ENCODE measurements at regions not wholly inside any gene's neighbourhood (a gene's known extent, or its start where the extent isn't known, plus 50 kb on each side); places are given as distances from the start of the nearest gene placed in this dataset.
A peak's percentile ranks its signal among the peaks of the same experiment; 100 is the strongest.

DNA sequence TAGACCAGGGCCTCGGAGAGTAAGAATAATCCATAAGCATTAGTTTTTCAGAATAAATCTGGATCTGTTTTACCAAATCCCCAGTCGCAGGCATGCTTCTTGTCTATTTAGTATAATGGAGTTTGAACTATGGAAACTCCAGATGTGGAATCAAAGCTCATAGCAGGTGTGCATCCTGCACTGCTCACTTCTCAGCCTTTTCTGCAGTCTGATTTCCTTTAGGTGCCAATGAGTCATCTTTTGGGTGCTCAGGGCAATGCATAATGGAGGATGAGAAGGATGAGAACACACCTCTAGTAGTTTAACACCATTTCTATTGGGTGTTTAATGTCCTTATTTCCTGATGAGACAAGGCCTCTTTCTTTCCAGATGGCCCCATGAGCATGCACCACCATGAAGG lies 961.2 kb downstream of the TMEM121 start:
- TF ChIP-seq, protein P1, sequence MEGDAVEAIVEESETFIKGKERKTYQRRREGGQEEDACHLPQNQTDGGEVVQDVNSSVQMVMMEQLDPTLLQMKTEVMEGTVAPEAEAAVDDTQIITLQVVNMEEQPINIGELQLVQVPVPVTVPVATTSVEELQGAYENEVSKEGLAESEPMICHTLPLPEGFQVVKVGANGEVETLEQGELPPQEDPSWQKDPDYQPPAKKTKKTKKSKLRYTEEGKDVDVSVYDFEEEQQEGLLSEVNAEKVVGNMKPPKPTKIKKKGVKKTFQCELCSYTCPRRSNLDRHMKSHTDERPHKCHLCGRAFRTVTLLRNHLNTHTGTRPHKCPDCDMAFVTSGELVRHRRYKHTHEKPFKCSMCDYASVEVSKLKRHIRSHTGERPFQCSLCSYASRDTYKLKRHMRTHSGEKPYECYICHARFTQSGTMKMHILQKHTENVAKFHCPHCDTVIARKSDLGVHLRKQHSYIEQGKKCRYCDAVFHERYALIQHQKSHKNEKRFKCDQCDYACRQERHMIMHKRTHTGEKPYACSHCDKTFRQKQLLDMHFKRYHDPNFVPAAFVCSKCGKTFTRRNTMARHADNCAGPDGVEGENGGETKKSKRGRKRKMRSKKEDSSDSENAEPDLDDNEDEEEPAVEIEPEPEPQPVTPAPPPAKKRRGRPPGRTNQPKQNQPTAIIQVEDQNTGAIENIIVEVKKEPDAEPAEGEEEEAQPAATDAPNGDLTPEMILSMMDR (conservative IDR thresholded peaks at IDR 0.05; ENCODE audit: low read depth, low read length): no peak
- DNase-seq (ENCODE audit: low read depth): no peak
- no peak overlapping the region for H3K4me3 ChIP-seq (ENCODE audit: low read length)

- DNase-seq (ENCODE audit: low read depth): no peak
- no peak overlapping the region for H3K4me3 ChIP-seq (ENCODE audit: low read length)
- TF ChIP-seq, protein P1 (conservative IDR thresholded peaks at IDR 0.05; ENCODE audit: low read depth, low read length): no peak
Observed at GRCh38 chr14:106488291-106488690, 961.9 kb downstream of the TMEM121 start.

DNA sequence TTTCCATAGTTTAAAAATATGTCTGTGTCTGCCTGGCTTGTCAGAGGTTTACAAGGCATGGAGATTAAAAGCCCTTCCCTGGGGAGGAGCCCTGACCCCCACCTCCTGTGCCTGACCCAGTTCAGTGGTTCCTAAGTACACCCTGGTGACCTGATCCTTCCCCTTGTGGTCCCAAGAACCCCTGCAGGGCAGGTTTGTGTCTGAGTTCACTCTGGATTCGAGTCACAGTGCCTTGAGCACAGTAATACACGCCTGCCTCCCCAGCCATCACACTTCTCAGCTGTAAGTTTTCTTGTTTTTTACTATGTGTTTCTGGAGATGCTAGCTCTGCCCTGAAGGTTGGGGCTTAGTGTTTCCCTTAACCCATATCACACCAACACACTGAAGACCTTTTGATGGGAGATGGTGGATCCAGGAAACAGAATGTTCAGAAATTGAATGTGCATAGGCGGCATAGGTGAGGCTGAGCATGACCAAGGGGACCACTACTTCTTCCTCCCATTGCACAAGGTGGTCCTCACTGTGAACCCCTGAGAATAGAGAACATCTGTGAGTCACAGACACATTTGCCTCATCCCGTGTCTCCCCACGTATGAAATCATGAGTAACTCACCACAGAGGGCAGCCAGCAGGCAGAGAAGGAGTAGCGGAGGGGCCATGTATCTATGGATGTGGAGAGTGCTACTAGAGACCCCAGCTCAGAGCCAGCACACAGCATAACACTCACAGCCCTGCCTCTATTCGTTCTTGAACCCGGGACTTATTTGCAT lies 962.9 kb downstream of the TMEM121 start:
- no peak for DNase-seq (ENCODE audit: low read depth)
- no peak overlapping the region for H3K4me3 ChIP-seq (ENCODE audit: low read length)
- TF ChIP-seq, protein P1 (conservative IDR thresholded peaks at IDR 0.05; ENCODE audit: low read depth, low read length): no peak

DNA sequence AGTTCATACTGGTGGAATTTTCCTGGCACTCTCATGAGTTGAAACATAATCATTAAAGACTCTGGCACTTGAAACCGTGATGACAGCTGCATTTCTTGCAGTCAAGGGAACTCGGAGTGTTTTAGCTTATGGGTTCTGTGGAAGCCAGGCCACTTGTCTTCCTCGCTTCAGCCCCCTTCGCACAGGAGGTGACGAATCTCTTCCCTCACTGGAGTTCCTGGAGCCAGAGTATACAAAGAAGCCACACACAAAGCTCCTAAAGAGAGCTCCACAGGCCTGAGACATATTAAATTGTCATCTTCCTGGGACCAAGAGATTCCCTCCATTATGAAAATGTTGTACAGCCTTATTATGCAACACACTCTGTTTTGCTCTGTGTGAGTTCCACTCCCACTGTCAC lies 964.1 kb downstream of the TMEM121 start:
- H3K4me3 ChIP-seq (ENCODE audit: low read length): no peak overlapping the region
- DNase-seq (ENCODE audit: low read depth): no peak
- TF ChIP-seq, protein P1 (conservative IDR thresholded peaks at IDR 0.05; ENCODE audit: low read depth, low read length): no peak

DNA sequence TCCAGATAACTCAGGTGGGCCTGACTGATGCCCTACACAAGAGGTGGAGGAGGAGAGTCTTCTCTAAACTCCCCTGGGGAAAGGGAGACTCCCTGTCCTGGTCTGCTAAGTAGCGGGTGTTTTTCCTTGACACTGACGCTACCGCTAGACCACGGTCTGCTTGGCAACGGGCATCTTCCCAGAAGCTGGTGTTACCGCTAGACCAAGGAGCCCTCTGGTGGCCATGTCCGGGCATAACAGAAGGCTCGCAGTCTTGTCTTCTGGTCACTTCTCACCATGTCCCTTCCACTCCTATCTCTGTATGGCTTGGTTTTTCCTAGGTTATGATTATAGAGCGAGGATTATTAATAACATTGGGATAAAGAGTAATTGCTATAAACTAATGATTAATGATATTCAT lies 965.5 kb downstream of the TMEM121 start:
- DNase-seq (ENCODE audit: low read depth): no peak
- H3K4me3 ChIP-seq (ENCODE audit: low read length): no peak overlapping the region
- TF ChIP-seq, protein P1 (conservative IDR thresholded peaks at IDR 0.05; ENCODE audit: low read depth, low read length): peak; percentile 25

GRCh38 chr14:106493962-106494823 lies 967.8 kb downstream of the TMEM121 start:
- DNase-seq (ENCODE audit: low read depth): no peak
- TF ChIP-seq, protein P1 (conservative IDR thresholded peaks at IDR 0.05; ENCODE audit: low read depth, low read length): no peak
- H3K4me3 ChIP-seq (ENCODE audit: low read length): no peak overlapping the region
